Glomerular visceral epithelial cell (primary cell): ENCODE measurements at regions not wholly inside any gene's neighbourhood (a gene's known extent, or its start where the extent isn't known, plus 50 kb on each side); places are given as distances from the start of the nearest gene placed in this dataset.

Experiments used
- DNase-seq: peaks from one replicate; pipeline ENCODE4 v3.0.0-alpha.2; 2016; ENCODE audit errors: extremely low spot score

- DNase-seq, result no peak
Measured at GRCh38 chr5:175388531-175388930, 55.5 kb downstream of the DRD1 start.

GRCh38 chr5:175387144-175387543 lies 56.8 kb downstream of the DRD1 start:
- DNase-seq, result no peak

GRCh38 chr5:175386526-175386925 lies 57.5 kb downstream of the DRD1 start:
- no peak for DNase-seq

GRCh38 chr5:175385691-175386362 lies 58.2 kb downstream of the DRD1 start:
- no peak for DNase-seq

- DNase-seq, result no peak
Measured at GRCh38 chr5:175384724-175385552, 59.0 kb downstream of the DRD1 start.

- no peak for DNase-seq
Measured at GRCh38 chr5:175383350-175383749, 60.6 kb downstream of the DRD1 start.

- DNase-seq, result no peak
Measured at GRCh38 chr5:175382171-175382570, 61.8 kb downstream of the DRD1 start.

GRCh38 chr5:175381130-175381529 lies 62.9 kb downstream of the DRD1 start:
- DNase-seq, result no peak

GRCh38 chr5:175380701-175381100 lies 63.3 kb downstream of the DRD1 start:
- no peak for DNase-seq

GRCh38 chr5:175379867-175380266 lies 64.1 kb downstream of the DRD1 start:
- DNase-seq, result no peak

GRCh38 chr5:175378444-175379028 lies 65.4 kb downstream of the DRD1 start:
- no peak for DNase-seq

- no peak for DNase-seq
Measured at GRCh38 chr5:175377816-175378215, 66.2 kb downstream of the DRD1 start.

- no peak for DNase-seq
Measured at GRCh38 chr5:175374166-175374875, 69.7 kb downstream of the DRD1 start.

GRCh38 chr5:175365866-175366265 lies 78.1 kb downstream of the DRD1 start:
- no peak for DNase-seq

GRCh38 chr5:175363300-175363699 lies 80.7 kb downstream of the DRD1 start:
- no peak for DNase-seq

GRCh38 chr5:175357995-175358394 lies 86.0 kb downstream of the DRD1 start:
- no peak for DNase-seq

GRCh38 chr5:175356428-175356827 lies 87.6 kb downstream of the DRD1 start:
- no peak for DNase-seq

GRCh38 chr5:175354964-175355363 lies 89.0 kb downstream of the DRD1 start:
- DNase-seq, result no peak

GRCh38 chr5:175353926-175354325 lies 90.1 kb downstream of the DRD1 start:
- DNase-seq, result no peak

- DNase-seq, result no peak
Measured at GRCh38 chr5:175351897-175352590, 91.9 kb downstream of the DRD1 start.

GRCh38 chr5:175351126-175351525 lies 92.9 kb downstream of the DRD1 start:
- DNase-seq, result no peak

GRCh38 chr5:175347931-175348330 lies 96.1 kb downstream of the DRD1 start:
- DNase-seq, result no peak
